IMR-90 (cell line): ENCODE measurements at regions not wholly inside any gene's neighbourhood (a gene's known extent, or its start where the extent isn't known, plus 50 kb on each side); places are given as distances from the start of the nearest gene placed in this dataset.

Source experiments
- ATAC-seq: fragments of 200-7000 bp; cut with Tn5 transposase; 2 replicates; pipeline ENCODE4 v1.9.1; 2020; ENCODE audit warnings: low read depth, mild to moderate bottlenecking, moderate library complexity
- BruUV-seq: library from RNA; stranded (reverse); fragments of 400-500 nt; replicated peaks from 2 replicates; lab custom pipeline; 2021; lab: Mats Ljungman, UMichigan
- CTCF ChIA-PET: fragments of 300-600 bp; formaldehyde crosslinking; extraction: SDS; loops from one replicate; lab custom pipeline; 2021; ENCODE audit warnings: antibody characterized with exemption; lab: Yijun Ruan, JAX
- POLR2A ChIA-PET: fragments of 300-600 bp; sonication (Branson Sonifier 250); formaldehyde crosslinking; loops from one replicate; lab custom pipeline; 2022; ENCODE audit warnings: antibody characterized with exemption; ENCODE audit not compliant: unreplicated experiment; lab: Charles Lee
- DNase-seq: peaks from one replicate; pipeline ENCODE4 v3.0.0; 2013
- H2AFZ ChIP-seq: replicated peaks from 2 replicates; pipeline ENCODE3; 2013; ENCODE audit warnings: low read length, mild to moderate bottlenecking; ENCODE audit not compliant: poor library complexity
- H2AK5ac ChIP-seq: 2 replicates; pipeline ENCODE4 v1.6.1; 2013; ENCODE audit warnings: low read depth, low read length, inconsistent platforms
- H2AK9ac ChIP-seq: replicated peaks from 2 replicates; pipeline ENCODE3; 2013; ENCODE audit warnings: mild to moderate bottlenecking, low read depth, low read length, moderate library complexity; ENCODE audit not compliant: poor library complexity
- H2BK120ac ChIP-seq: 2 replicates; pipeline ENCODE4 v1.6.1; 2013; ENCODE audit warnings: low read depth, low read length, inconsistent platforms
- H2BK15ac ChIP-seq: 3 replicates; pipeline ENCODE4 v1.6.1; 2013; ENCODE audit warnings: low read depth, low read length, inconsistent platforms
- H2BK20ac ChIP-seq: 2 replicates; pipeline ENCODE4 v1.6.1; 2013; ENCODE audit warnings: low read depth, mild to moderate bottlenecking, inconsistent platforms, low read length, moderate library complexity
- H2BK5ac ChIP-seq: 2 replicates; pipeline ENCODE4 v1.6.1; 2013; ENCODE audit warnings: mild to moderate bottlenecking, low read depth, low read length, inconsistent platforms; ENCODE audit not compliant: poor library complexity, severe bottlenecking
- H3K14ac ChIP-seq: replicated peaks from 2 replicates; pipeline ENCODE4 v1.6.1; 2013; ENCODE audit warnings: low read depth, low read length, inconsistent platforms
- H3K18ac ChIP-seq: 2 replicates; pipeline ENCODE4 v1.6.1; 2013; ENCODE audit warnings: low read depth, low read length, control low read depth
- H3K23ac ChIP-seq: 2 replicates; pipeline ENCODE4 v1.6.1; 2013; ENCODE audit warnings: low read depth, low read length, inconsistent platforms
- H3K27ac ChIP-seq: 2 replicates; pipeline ENCODE4 v1.5.1; 2013; ENCODE audit warnings: mild to moderate bottlenecking, control low read depth, low read length; ENCODE audit not compliant: insufficient read depth
- H3K27me3 ChIP-seq: 2 replicates; pipeline ENCODE4 v1.6.1; 2013; ENCODE audit warnings: low read length; ENCODE audit not compliant: control insufficient read depth, insufficient read depth
- H3K36me3 ChIP-seq: 2 replicates; pipeline ENCODE4 v1.6.1; 2013; ENCODE audit warnings: low read length, mixed read lengths; ENCODE audit not compliant: control insufficient read depth, insufficient read depth
- H3K4ac ChIP-seq: 2 replicates; pipeline ENCODE4 v1.6.1; 2013; ENCODE audit warnings: low read depth, low read length, inconsistent platforms
- H3K4me1 ChIP-seq: 2 replicates; pipeline ENCODE4 v1.6.1; 2013; ENCODE audit warnings: low read length, mixed read lengths; ENCODE audit not compliant: control insufficient read depth, insufficient read depth
- H3K4me2 ChIP-seq: 2 replicates; pipeline ENCODE4 v1.6.1; 2013; ENCODE audit warnings: low read depth, mild to moderate bottlenecking, control low read depth, low read length, moderate library complexity
- H3K4me3 ChIP-seq: 2 replicates; pipeline ENCODE4 v1.5.1; 2013; ENCODE audit warnings: low read depth, mild to moderate bottlenecking, control low read depth, low read length, moderate library complexity; ENCODE audit not compliant: insufficient read depth
- H3K56ac ChIP-seq: 2 replicates; pipeline ENCODE4 v1.6.1; 2013; ENCODE audit warnings: low read length, inconsistent platforms; ENCODE audit not compliant: insufficient read depth; ENCODE audit errors: extremely low read depth
- H3K79me1 ChIP-seq, 2 experiments: 2 replicates each; pipeline ENCODE4 v1.6.1; 2013; ENCODE audit warnings: low read length in 2 of 2, inconsistent platforms in 1 of 2, low read depth in 1 of 2
- H3K9ac ChIP-seq: 2 replicates; pipeline ENCODE4 v1.6.1; 2013; ENCODE audit warnings: low read depth, low read length, control low read depth
- H3K9me1 ChIP-seq: 2 replicates; pipeline ENCODE4 v1.6.1; 2013; ENCODE audit warnings: low read length, inconsistent platforms; ENCODE audit not compliant: insufficient read depth
- H3K9me3 ChIP-seq: 2 replicates; pipeline ENCODE4 v1.6.1; 2013; ENCODE audit warnings: low read length; ENCODE audit not compliant: control insufficient read depth, insufficient read depth
- H4K20me1 ChIP-seq: 2 replicates; pipeline ENCODE4 v1.6.1; 2013; ENCODE audit warnings: low read length, inconsistent platforms; ENCODE audit not compliant: insufficient read depth
- H4K5ac ChIP-seq: 2 replicates; pipeline ENCODE4 v1.6.1; 2013; ENCODE audit warnings: mild to moderate bottlenecking, low read depth, low read length, control low read depth
- H4K8ac ChIP-seq, 2 experiments: 2 replicates each; pipeline ENCODE4 v1.6.1; 2013; ENCODE audit warnings: low read depth in 2 of 2, low read length in 2 of 2, control low read depth in 1 of 2, inconsistent platforms in 1 of 2
- H4K91ac ChIP-seq: 2 replicates; pipeline ENCODE4 v1.6.1; 2013; ENCODE audit warnings: low read depth, low read length, inconsistent platforms; ENCODE audit not compliant: insufficient read depth
- BHLHE40 ChIP-seq: fragments of 150-350 bp; IDR thresholded peaks from 2 replicates; pipeline ENCODE4 v1.6.1; 2016; ENCODE audit warnings: mild to moderate bottlenecking, low read depth, low read length
- CEBPB ChIP-seq: IDR thresholded peaks from 2 replicates; pipeline ENCODE4 v1.6.1; 2012; ENCODE audit warnings: low read depth, low read length, improper control_type of control experiment
- CHD1 ChIP-seq: IDR thresholded peaks from 2 replicates; pipeline ENCODE4 v1.6.1; 2012; ENCODE audit warnings: low read depth, low read length, improper control_type of control experiment
- CTCF ChIP-seq: conservative IDR thresholded peaks from 2 replicates; pipeline ENCODE4 v1.5.1; 2012; ENCODE audit warnings: mild to moderate bottlenecking, low read depth, low read length, improper control_type of control experiment
- ELK1 ChIP-seq: fragments of 150-350 bp; IDR thresholded peaks from 2 replicates; pipeline ENCODE4 v1.6.1; 2016; ENCODE audit warnings: low read depth, mild to moderate bottlenecking, low read length, moderate library complexity, borderline replicate concordance
- FOS ChIP-seq: fragments of 150-350 bp; IDR thresholded peaks from 2 replicates; pipeline ENCODE4 v1.6.1; 2016; ENCODE audit warnings: low read depth, low read length
- MAFK ChIP-seq: IDR thresholded peaks from 2 replicates; pipeline ENCODE4 v1.6.1; 2012; ENCODE audit warnings: low read depth, low read length, improper control_type of control experiment
- MAZ ChIP-seq: IDR thresholded peaks from 2 replicates; pipeline ENCODE4 v1.6.1; 2012; ENCODE audit warnings: low read depth, mild to moderate bottlenecking, low read length, improper control_type of control experiment, moderate library complexity, borderline replicate concordance
- MXI1 ChIP-seq: IDR thresholded peaks from 2 replicates; pipeline ENCODE4 v1.6.1; 2012; ENCODE audit warnings: low read depth, mild to moderate bottlenecking, low read length, moderate library complexity, borderline replicate concordance
- NFE2L2 ChIP-seq: fragments of 150-350 bp; IDR thresholded peaks from 2 replicates; pipeline ENCODE4 v1.6.1; 2016; ENCODE audit warnings: low read depth, mild to moderate bottlenecking, low read length
- POLR2A ChIP-seq: IDR thresholded peaks from 2 replicates; pipeline ENCODE4 v1.6.1; 2012; ENCODE audit warnings: mild to moderate bottlenecking, low read depth, low read length
- RAD21 ChIP-seq: IDR thresholded peaks from 2 replicates; pipeline ENCODE4 v1.6.1; 2012; ENCODE audit warnings: low read length, improper control_type of control experiment
- RCOR1 ChIP-seq: IDR thresholded peaks from 2 replicates; pipeline ENCODE4 v1.6.1; 2012; ENCODE audit warnings: mild to moderate bottlenecking, low read length, improper control_type of control experiment; ENCODE audit not compliant: insufficient replicate concordance
- RFX5 ChIP-seq: IDR thresholded peaks from 2 replicates; pipeline ENCODE4 v1.8.0; 2012; ENCODE audit warnings: low read depth, mild to moderate bottlenecking, low read length, moderate library complexity
- SMC3 ChIP-seq: fragments of 150-350 bp; IDR thresholded peaks from 2 replicates; pipeline ENCODE4 v1.6.1; 2016; ENCODE audit warnings: low read depth, mild to moderate bottlenecking, antibody characterized with exemption, low read length, moderate library complexity
- USF2 ChIP-seq: fragments of 150-350 bp; IDR thresholded peaks from 2 replicates; pipeline ENCODE4 v1.6.1; 2017; ENCODE audit warnings: mild to moderate bottlenecking, antibody characterized with exemption, low read length, low read depth
- WGBS, 2 experiments: methylation state at CpG; one replicate each; pipeline versions ENCODE4 v1.1.5 to v1.1.7; 2013; ENCODE audit warnings: missing lambda C conversion rate in 2 of 2; ENCODE audit not compliant: insufficient read length in 1 of 2; ENCODE audit errors: extremely low coverage in 2 of 2; 5-methylcytosine and 5-hydroxymethylcytosine counted together
- dilution Hi-C: fragments of 300-500 bp; cut with HindIII; formaldehyde crosslinking; loops from one replicate; pipeline ENCODE4 v1.14.3; 2018; ENCODE audit warnings: low sequenced_read_pairs; ENCODE audit not compliant: unreplicated experiment
- in situ Hi-C: fragments of 300-500 bp; cut with MboI; formaldehyde crosslinking; loops from 3 replicates; pipeline ENCODE4 v1.14.3; 2019; ENCODE audit warnings: low sequenced_read_pairs, inconsistent platforms, mixed read lengths
- intact Hi-C: fragments of 100-400 bp; cut with micrococcal nuclease; formaldehyde crosslinking; loops from 2 replicates; pipeline ENCODE4 v1.10.0; 2022

- H4K20me1 ChIP-seq = no peaks in the 10 kb centered on the region
- H4K5ac ChIP-seq = no peak overlapping the region
- no peak overlapping the region for H3K23ac ChIP-seq
- CTCF ChIA-PET = no interaction called here
- H2BK15ac ChIP-seq = no peak overlapping the region
- dilution Hi-C loops (no loop called here), intact Hi-C loops (no loop called here), in situ Hi-C loops (no loop called here)
- BruUV-seq = no TSS peak
- no peak for ATAC-seq
- H3K79me1 ChIP-seq = no peaks in the 10 kb centered on the region
- H3K36me3 ChIP-seq = no peaks in the 10 kb centered on the region
- H3K9ac ChIP-seq = no peak overlapping the region
- H2BK20ac ChIP-seq = no peak overlapping the region
- H3K56ac ChIP-seq = no peak overlapping the region
- H3K4me3 ChIP-seq = no peak overlapping the region
- no peak overlapping the region for H3K4me2 ChIP-seq
- no peak overlapping the region for H3K27ac ChIP-seq
- no peak overlapping the region for H3K14ac ChIP-seq
- no peak for DNase-seq
- no peaks in the 10 kb centered on the region for H3K4me1 ChIP-seq
- H2BK5ac ChIP-seq = no peak overlapping the region
- POLR2A ChIA-PET = no interaction called here
- H4K91ac ChIP-seq = no peak overlapping the region
- no peaks in the 10 kb centered on the region for H3K9me3 ChIP-seq
- no peak overlapping the region for H2BK120ac ChIP-seq
- TF ChIP-seq CEBPB (no peak), CTCF (no peak), FOS (no peak), USF2 (no peak), NFE2L2 (no peak), ELK1 (no peak), RFX5 (no peak), MXI1 (no peak), MAFK (no peak), CHD1 (no peak), RAD21 (no peak), SMC3 (no peak), MAZ (no peak), POLR2A (no peak), BHLHE40 (no peak), RCOR1 (no peak)
- no peak overlapping the region for H2AK5ac ChIP-seq
- H3K27me3 ChIP-seq = no peaks in the 10 kb centered on the region
- no CpG with 5 or more reads among the region's 2 CpGs for WGBS, 2 experiments
- no peak overlapping the region for H3K18ac ChIP-seq
- H2AFZ ChIP-seq = no peak overlapping the region
- H3K9me1 ChIP-seq = no peaks in the 10 kb centered on the region
- no peak overlapping the region for H3K4ac ChIP-seq
- no peak overlapping the region for H4K8ac ChIP-seq
- no peak overlapping the region for H2AK9ac ChIP-seq
Measured at GRCh38 chrX:53794181-53794580, 107.7 kb upstream of the HUWE1 start.
